GM23248 (cell line): ENCODE measurements at regions not wholly inside any gene's neighbourhood (a gene's known extent, or its start where the extent isn't known, plus 50 kb on each side); places are given as distances from the start of the nearest gene placed in this dataset.

Source experiments
- EZH2 ChIP-seq: fragments of 200-600 bp; sonication (generic); IDR thresholded peaks from 2 replicates; pipeline ENCODE4 v1.6.1; 2018; ENCODE audit warnings: antibody characterized with exemption, mild to moderate bottlenecking; ENCODE audit not compliant: insufficient read depth, poor library complexity, severe bottlenecking
- EZH2phosphoT487 ChIP-seq: fragments of 200-600 bp; sonication (generic); IDR thresholded peaks from 2 replicates; pipeline ENCODE4 v1.6.1; 2018; ENCODE audit warnings: antibody characterized with exemption, moderate library complexity, mild to moderate bottlenecking, low read depth; ENCODE audit not compliant: insufficient read depth

GRCh38 chr3:28751864-28752263 is 403.2 kb upstream of the AZI2 start:
- TF ChIP-seq EZH2phosphoT487 (no peak), EZH2 (no peak)
